Astrocyte of the hippocampus (primary cell): ENCODE measurements at regions not wholly inside any gene's neighbourhood (a gene's known extent, or its start where the extent isn't known, plus 50 kb on each side); places are given as distances from the start of the nearest gene placed in this dataset.

ENCODE experiments used
- DNase-seq: peaks from one replicate; pipeline ENCODE4 v3.0.0; 2011; ENCODE audit warnings: low read depth, low spot score

DNA sequence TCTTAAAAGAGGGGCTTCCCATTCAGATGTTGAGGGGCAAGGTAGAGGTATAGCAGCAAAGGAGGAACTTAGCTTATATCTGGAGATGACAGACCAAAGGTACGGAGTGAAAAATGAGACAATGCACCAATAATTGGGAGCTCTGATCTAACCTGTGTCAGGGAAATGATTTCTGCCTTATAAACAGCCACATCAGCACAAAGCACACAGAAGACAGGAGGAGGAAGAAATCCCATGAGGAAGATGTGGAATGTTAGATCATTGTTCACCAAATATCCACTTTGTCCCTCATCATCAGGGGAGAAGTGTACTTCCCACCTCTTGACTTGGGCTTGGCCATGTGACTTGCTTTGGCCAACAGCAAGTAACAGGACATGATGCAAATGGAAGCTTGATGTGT, 93.7 kb upstream of the WSCD2 start:
- DNase-seq = no peak

DNA sequence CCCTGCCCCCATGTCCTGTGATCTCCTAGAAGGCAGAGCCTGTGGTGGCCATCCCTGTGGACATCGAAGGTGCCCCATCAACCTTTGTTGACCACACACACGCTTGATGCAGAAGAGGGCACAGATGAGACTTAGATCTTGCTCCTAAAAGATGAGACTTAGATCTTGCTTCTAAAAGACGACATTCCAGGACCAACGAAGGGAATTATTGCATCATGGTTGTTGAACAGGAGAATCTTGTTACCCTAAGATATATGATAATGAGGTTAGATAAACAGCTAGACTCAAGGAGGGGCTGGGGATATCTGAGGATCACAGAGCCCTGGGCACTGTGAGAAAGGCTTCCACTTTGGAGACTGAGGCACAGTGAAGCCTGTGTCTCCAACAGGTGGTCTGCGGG, 91.1 kb upstream of the WSCD2 start:
- no peak for DNase-seq

- DNase-seq = no peak
Measured at GRCh38 chr12:108039794-108040193, 89.3 kb upstream of the WSCD2 start.

DNA sequence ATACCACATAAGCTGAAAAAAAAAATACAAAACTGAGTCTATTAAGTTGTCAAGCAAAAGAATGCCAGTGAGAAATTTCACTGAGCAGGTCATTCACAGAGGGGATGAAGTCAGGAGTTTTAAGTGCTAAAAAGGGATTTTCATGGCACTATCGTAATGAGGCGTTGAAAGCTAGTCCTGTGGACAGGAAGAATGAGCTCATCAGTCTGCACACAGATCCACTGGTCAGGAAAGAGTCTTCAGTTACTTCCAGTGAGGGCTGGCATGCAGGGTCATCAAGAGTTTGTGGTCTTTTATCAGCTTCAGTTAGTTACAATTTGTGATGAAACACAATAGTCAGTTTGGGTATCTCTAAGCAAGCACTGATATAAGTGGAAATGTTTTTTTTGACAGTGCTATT, 88.1 kb upstream of the WSCD2 start:
- DNase-seq = no peak

DNA sequence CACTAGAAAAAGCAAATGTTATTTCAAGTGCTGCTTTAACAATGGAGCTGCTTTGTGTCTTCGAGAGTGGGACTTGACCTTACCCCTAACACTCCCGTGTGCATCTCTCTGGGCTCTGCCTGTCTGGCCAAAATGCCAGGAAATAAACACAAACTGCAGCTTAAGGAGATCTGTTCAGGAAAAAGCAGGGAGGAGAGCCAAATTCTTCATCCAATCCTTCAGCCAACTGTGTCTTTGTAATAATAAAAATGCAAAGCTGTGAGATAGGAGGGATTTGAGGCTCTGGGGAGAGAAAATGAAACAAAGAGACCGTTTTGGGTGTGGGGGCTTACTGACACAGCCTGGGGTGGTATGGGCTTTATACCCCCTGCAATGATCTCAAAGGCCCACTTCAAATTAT, 85.8 kb upstream of the WSCD2 start:
- no peak for DNase-seq

GRCh38 chr12:108043750-108044533, 85.1 kb upstream of the WSCD2 start:
- no peak for DNase-seq

DNA sequence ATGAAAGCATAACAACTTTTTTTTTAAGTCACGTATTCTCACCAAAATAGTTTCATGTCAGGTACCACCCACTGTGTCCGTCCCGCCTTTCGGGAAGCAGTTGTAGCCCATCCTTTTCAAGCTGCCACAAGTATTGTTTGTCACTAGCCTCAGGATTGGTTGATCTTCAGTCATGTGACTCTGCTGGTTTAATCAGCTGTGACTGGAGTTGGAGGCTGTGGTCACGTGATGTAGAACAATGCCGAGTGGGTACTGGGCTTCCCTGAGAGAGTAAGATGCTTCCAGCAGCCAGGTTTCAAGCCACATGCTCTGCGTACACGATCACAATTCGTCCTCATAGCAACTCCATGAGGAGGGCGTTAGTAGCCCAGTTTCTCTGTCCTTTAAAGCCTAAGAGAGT, 83.0 kb upstream of the WSCD2 start:
- no peak for DNase-seq

DNA sequence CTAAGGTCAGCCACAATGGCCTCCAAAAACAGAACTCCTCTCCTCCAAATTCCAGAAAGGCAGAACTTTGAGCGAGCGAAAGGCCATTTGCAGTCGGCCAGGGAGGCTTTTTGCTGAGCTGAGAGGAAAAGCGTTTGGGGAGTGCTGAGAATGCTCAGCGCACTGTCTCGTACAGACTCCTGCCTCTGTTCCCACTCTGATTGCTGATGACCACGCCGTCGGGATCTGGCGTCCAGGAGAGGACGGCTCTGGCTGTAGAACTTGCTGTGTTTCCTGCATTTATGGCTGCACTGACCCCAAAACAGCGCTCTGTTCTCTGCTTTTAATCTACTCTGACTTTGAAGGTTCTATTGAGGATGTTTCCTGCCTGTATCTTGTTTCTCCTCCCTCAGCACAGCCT, 82.4 kb upstream of the WSCD2 start:
- DNase-seq = no peak

- DNase-seq = no peak
Measured at GRCh38 chr12:108047071-108047550, 82.0 kb upstream of the WSCD2 start.

- DNase-seq = no peak
Measured at GRCh38 chr12:108048686-108049085, 80.4 kb upstream of the WSCD2 start.

- no peak for DNase-seq
Measured at GRCh38 chr12:108050696-108051095, 78.4 kb upstream of the WSCD2 start.

GRCh38 chr12:108052260-108052659, 76.8 kb upstream of the WSCD2 start:
- DNase-seq = no peak

GRCh38 chr12:108053512-108053911, 75.6 kb upstream of the WSCD2 start:
- DNase-seq = no peak

- DNase-seq = no peak
Measured at GRCh38 chr12:108054496-108054895, 74.6 kb upstream of the WSCD2 start.

DNA sequence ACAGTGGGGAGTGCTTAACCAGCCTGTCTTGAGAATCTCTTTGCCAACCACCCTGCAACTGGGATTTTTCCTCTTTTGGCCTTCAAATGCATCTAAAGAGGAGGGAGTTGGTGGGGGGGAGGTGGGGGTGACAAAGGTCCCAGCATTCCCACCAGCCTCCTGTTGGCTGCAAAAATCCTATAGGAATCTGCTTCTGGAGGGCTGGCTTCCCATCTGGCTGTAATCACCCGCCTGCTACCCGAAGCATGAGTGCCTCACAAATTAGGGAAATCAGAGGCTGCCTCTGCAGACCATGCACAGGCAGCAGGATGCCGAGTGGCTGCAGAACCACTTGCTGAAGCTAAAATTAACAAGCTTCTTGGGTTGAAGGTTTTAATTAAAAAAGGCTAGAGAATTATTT, 73.9 kb upstream of the WSCD2 start:
- no peak for DNase-seq

- DNase-seq = no peak
Measured at GRCh38 chr12:108060067-108060466, 69.0 kb upstream of the WSCD2 start.

GRCh38 chr12:108060903-108061302, 68.2 kb upstream of the WSCD2 start:
- no peak for DNase-seq

DNA sequence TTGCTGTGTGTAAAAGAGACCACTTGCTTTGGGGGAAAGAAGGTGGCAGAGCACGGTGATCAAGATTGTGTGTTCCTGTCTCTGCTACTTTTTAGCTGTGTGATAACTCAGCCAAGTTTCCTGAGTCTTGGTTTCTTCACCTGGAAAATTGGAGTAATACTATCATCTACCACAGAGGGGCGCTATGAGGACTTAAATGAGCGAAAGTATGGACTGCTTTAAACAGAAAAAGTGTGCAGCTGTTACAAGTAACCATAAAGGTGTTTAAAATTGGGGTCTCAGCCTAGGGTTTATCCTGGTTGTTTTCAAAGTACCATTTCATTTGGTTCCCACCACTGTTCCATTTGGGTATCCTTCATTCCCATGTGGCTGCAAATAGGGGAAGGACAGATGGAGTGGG, 65.9 kb upstream of the WSCD2 start:
- DNase-seq = no peak

DNA sequence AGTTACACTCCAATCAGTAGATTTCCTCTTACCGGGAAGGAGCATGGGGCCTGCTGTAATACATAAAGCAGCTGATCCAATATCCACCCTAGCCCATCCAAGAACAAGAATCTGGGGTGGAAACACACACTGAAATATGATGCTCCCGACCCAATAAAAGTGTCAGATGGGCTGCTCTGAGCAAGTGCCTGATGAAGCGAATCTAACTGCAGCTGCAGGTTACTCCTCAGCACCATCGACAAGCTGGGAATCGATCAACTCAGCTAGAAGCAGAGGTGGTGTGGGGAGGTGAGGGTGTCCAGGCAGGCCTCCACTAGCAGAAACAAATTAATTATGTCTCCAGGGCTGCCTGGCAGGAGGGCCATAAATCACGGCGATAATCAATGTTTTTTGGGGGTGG, 64.0 kb upstream of the WSCD2 start:
- DNase-seq = no peak

GRCh38 chr12:108066583-108067577, 62.2 kb upstream of the WSCD2 start:
- DNase-seq = no peak

DNA sequence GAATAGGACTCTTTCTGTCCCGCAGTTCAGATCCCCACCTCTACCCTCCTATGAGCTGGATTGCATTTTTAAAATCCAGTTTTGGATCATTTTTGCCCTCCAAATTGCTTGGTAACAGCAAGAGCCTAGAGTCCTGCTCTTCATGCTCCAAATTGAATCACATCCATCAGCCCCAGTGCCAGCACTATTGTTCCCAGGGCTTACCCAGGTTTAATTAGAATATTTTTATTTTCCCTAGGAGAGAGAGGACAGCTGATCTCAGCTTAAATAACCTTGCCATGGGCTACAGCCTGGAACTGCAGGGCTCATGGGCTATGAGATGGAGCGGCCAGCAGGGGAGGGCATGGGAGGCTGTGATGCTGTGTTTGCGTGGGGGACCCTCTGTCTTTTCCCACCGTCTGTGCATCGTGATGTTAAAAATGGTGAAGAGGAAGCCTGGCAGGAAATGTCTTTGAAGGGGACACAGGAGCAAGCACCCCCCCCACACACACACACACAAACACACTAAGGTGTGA, 59.4 kb upstream of the WSCD2 start:
- DNase-seq = no peak

- DNase-seq = no peak
Measured at GRCh38 chr12:108075561-108075960, 53.5 kb upstream of the WSCD2 start.
